Neuron (in vitro differentiated cells): ENCODE measurements at regions not wholly inside any gene's neighbourhood (a gene's known extent, or its start where the extent isn't known, plus 50 kb on each side); places are given as distances from the start of the nearest gene placed in this dataset.

Source experiments
- H2AFZ ChIP-seq: one replicate; pipeline ENCODE4 v1.6.1; 2013; ENCODE audit warnings: low read depth, mild to moderate bottlenecking, inconsistent platforms, low read length, moderate library complexity
- H3K27me3 ChIP-seq: one replicate; pipeline ENCODE4 v1.6.1; 2013; ENCODE audit warnings: low read length; ENCODE audit not compliant: insufficient read depth
- H3K36me3 ChIP-seq: one replicate; pipeline ENCODE4 v1.6.1; 2013; ENCODE audit warnings: low read length; ENCODE audit not compliant: insufficient read depth
- H3K4me1 ChIP-seq: one replicate; pipeline ENCODE4 v1.6.1; 2013; ENCODE audit warnings: low read length; ENCODE audit not compliant: insufficient read depth
- H3K4me3 ChIP-seq: 2 replicates; pipeline ENCODE4 v1.5.1; 2013; ENCODE audit warnings: mild to moderate bottlenecking, low read length, moderate library complexity
- H3K9me3 ChIP-seq: one replicate; pipeline ENCODE4 v1.6.1; 2013; ENCODE audit warnings: low read length

- Histone ChIP-seq H2AFZ (no peak overlapping the region), H3K27me3 (no peaks in the 10 kb centered on the region), H3K4me1 (no peaks in the 10 kb centered on the region), H3K4me3 (no peak overlapping the region), H3K9me3 (no peaks in the 10 kb centered on the region), H3K36me3 (no peaks in the 10 kb centered on the region)
Observed at GRCh38 chr2:188884517-188884916, 89.7 kb upstream of the COL3A1 start.

GRCh38 chr2:188889187-188889586 lies 85.0 kb upstream of the COL3A1 start:
- no peak overlapping the region for H3K4me3 ChIP-seq

GRCh38 chr2:188890755-188891154 lies 83.4 kb upstream of the COL3A1 start:
- no peaks in the 10 kb centered on the region for H3K27me3 ChIP-seq
- H3K36me3 ChIP-seq: no peaks in the 10 kb centered on the region

More at GRCh38 chr2:188889187-188889586, 85.0 kb upstream of the COL3A1 start:
- Histone ChIP-seq H2AFZ (no peak overlapping the region), H3K9me3 (peaks cover 3% of the 10 kb centered on the region), H3K27me3 (no peaks in the 10 kb centered on the region), H3K4me1 (no peaks in the 10 kb centered on the region), H3K36me3 (no peaks in the 10 kb centered on the region)

GRCh38 chr2:188892636-188893035 lies 81.5 kb upstream of the COL3A1 start:
- peaks cover 3% of the 10 kb centered on the region for H3K9me3 ChIP-seq
- no peak overlapping the region for H3K4me3 ChIP-seq
- H2AFZ ChIP-seq: no peak overlapping the region
- no peaks in the 10 kb centered on the region for H3K36me3 ChIP-seq
- H3K4me1 ChIP-seq: no peaks in the 10 kb centered on the region
- no peaks in the 10 kb centered on the region for H3K27me3 ChIP-seq

More at GRCh38 chr2:188890755-188891154, 83.4 kb upstream of the COL3A1 start:
- H3K4me1 ChIP-seq: no peaks in the 10 kb centered on the region
- H3K9me3 ChIP-seq: peaks cover 3% of the 10 kb centered on the region
- no peak overlapping the region for H2AFZ ChIP-seq
- H3K4me3 ChIP-seq: no peak overlapping the region

- H3K4me3 ChIP-seq: no peak overlapping the region
- H3K27me3 ChIP-seq: no peaks in the 10 kb centered on the region
- H2AFZ ChIP-seq: no peak overlapping the region
- no peaks in the 10 kb centered on the region for H3K4me1 ChIP-seq
- peaks cover 3% of the 10 kb centered on the region for H3K9me3 ChIP-seq
- no peaks in the 10 kb centered on the region for H3K36me3 ChIP-seq
Observed at GRCh38 chr2:188893972-188894371, 80.2 kb upstream of the COL3A1 start.

- H3K4me1 ChIP-seq: no peaks in the 10 kb centered on the region
Observed at GRCh38 chr2:188894979-188895378, 79.2 kb upstream of the COL3A1 start.

GRCh38 chr2:188897096-188897495 lies 77.1 kb upstream of the COL3A1 start:
- Histone ChIP-seq H3K4me3 (no peak overlapping the region), H3K4me1 (no peaks in the 10 kb centered on the region), H3K9me3 (no peaks in the 10 kb centered on the region), H2AFZ (no peak overlapping the region), H3K36me3 (no peaks in the 10 kb centered on the region), H3K27me3 (no peaks in the 10 kb centered on the region)

More at GRCh38 chr2:188894979-188895378, 79.2 kb upstream of the COL3A1 start:
- H3K27me3 ChIP-seq: no peaks in the 10 kb centered on the region
- H3K4me3 ChIP-seq: no peak overlapping the region
- H2AFZ ChIP-seq: no peak overlapping the region
- peaks cover 3% of the 10 kb centered on the region for H3K9me3 ChIP-seq
- H3K36me3 ChIP-seq: no peaks in the 10 kb centered on the region

GRCh38 chr2:188898261-188898660 lies 75.9 kb upstream of the COL3A1 start:
- Histone ChIP-seq H3K4me1 (no peaks in the 10 kb centered on the region), H3K9me3 (no peaks in the 10 kb centered on the region), H3K4me3 (no peak overlapping the region), H2AFZ (no peak overlapping the region), H3K36me3 (no peaks in the 10 kb centered on the region), H3K27me3 (no peaks in the 10 kb centered on the region)

GRCh38 chr2:188902901-188903491 lies 71.2 kb upstream of the COL3A1 start:
- Histone ChIP-seq H3K4me1 (no peaks in the 10 kb centered on the region), H3K36me3 (no peaks in the 10 kb centered on the region), H2AFZ (no peak overlapping the region), H3K9me3 (no peaks in the 10 kb centered on the region), H3K27me3 (no peaks in the 10 kb centered on the region), H3K4me3 (no peak overlapping the region)

- no peaks in the 10 kb centered on the region for H3K27me3 ChIP-seq
- no peaks in the 10 kb centered on the region for H3K36me3 ChIP-seq
- H3K4me3 ChIP-seq: no peak overlapping the region
- no peaks in the 10 kb centered on the region for H3K9me3 ChIP-seq
- H3K4me1 ChIP-seq: no peaks in the 10 kb centered on the region
- H2AFZ ChIP-seq: no peak overlapping the region
Observed at GRCh38 chr2:188903740-188904139, 70.4 kb upstream of the COL3A1 start.

- no peak overlapping the region for H2AFZ ChIP-seq
- H3K27me3 ChIP-seq: no peaks in the 10 kb centered on the region
- H3K4me3 ChIP-seq: no peak overlapping the region
- no peaks in the 10 kb centered on the region for H3K36me3 ChIP-seq
- no peaks in the 10 kb centered on the region for H3K4me1 ChIP-seq
- no peaks in the 10 kb centered on the region for H3K9me3 ChIP-seq
Observed at GRCh38 chr2:188909036-188909435, 65.1 kb upstream of the COL3A1 start.

GRCh38 chr2:188916736-188917135 lies 57.4 kb upstream of the COL3A1 start:
- no peaks in the 10 kb centered on the region for H3K36me3 ChIP-seq
- no peak overlapping the region for H3K4me3 ChIP-seq
- no peak overlapping the region for H2AFZ ChIP-seq
- H3K9me3 ChIP-seq: no peaks in the 10 kb centered on the region
- H3K4me1 ChIP-seq: no peaks in the 10 kb centered on the region
- H3K27me3 ChIP-seq: no peaks in the 10 kb centered on the region

GRCh38 chr2:188917632-188918031 lies 56.5 kb upstream of the COL3A1 start:
- no peak overlapping the region for H2AFZ ChIP-seq
- no peak overlapping the region for H3K4me3 ChIP-seq

GRCh38 chr2:188919824-188920223 lies 54.3 kb upstream of the COL3A1 start:
- no peak overlapping the region for H2AFZ ChIP-seq
- H3K4me3 ChIP-seq: no peak overlapping the region
- H3K9me3 ChIP-seq: no peaks in the 10 kb centered on the region
- no peaks in the 10 kb centered on the region for H3K36me3 ChIP-seq
- no peaks in the 10 kb centered on the region for H3K4me1 ChIP-seq
- H3K27me3 ChIP-seq: no peaks in the 10 kb centered on the region

More at GRCh38 chr2:188917632-188918031, 56.5 kb upstream of the COL3A1 start:
- H3K27me3 ChIP-seq: no peaks in the 10 kb centered on the region
- H3K9me3 ChIP-seq: no peaks in the 10 kb centered on the region
- no peaks in the 10 kb centered on the region for H3K36me3 ChIP-seq
- H3K4me1 ChIP-seq: no peaks in the 10 kb centered on the region
